Activated B cell treated with CpG ODN at 0.5 μM for 24 hours (primary cell): ENCODE measurements at regions not wholly inside any gene's neighbourhood (a gene's known extent, or its start where the extent isn't known, plus 50 kb on each side); places are given as distances from the start of the nearest gene placed in this dataset.

Experiments
- ATAC-seq: fragments of 200-7000 bp; cut with Tn5 transposase; one replicate; pipeline ENCODE4 v1.10.0; 2021; ENCODE audit warnings: low read depth, mild to moderate bottlenecking, moderate library complexity
- CTCF ChIA-PET: fragments of 350-600 bp; sonication (Branson Sonifier 250); formaldehyde crosslinking; loops from one replicate; lab custom pipeline; 2021; ENCODE audit warnings: antibody characterized with exemption; lab: Charles Lee
- POLR2A ChIA-PET: fragments of 350-600 bp; sonication (Branson Sonifier 250); formaldehyde crosslinking; loops from one replicate; lab custom pipeline; 2021; ENCODE audit warnings: antibody characterized with exemption; lab: Charles Lee
- DNase-seq: peaks from one replicate; pipeline ENCODE4 v3.0.0; 2022
- H3K27ac Mint-ChIP-seq: one replicate; pipeline ENCODE4 v1.8.0; 2020; ENCODE audit warnings: mixed read lengths
- H3K27me3 Mint-ChIP-seq: one replicate; pipeline ENCODE4 v1.8.0; 2021; ENCODE audit warnings: mixed read lengths
- H3K36me3 Mint-ChIP-seq: one replicate; pipeline ENCODE4 v1.8.0; 2021; ENCODE audit warnings: low read depth, mixed read lengths
- H3K4me1 Mint-ChIP-seq: one replicate; pipeline ENCODE4 v1.8.0; 2021; ENCODE audit warnings: mixed read lengths
- H3K4me3 Mint-ChIP-seq: one replicate; pipeline ENCODE4 v1.8.0; 2020; ENCODE audit warnings: mild to moderate bottlenecking, mixed read lengths
- H3K9me3 Mint-ChIP-seq: one replicate; pipeline ENCODE4 v1.8.0; 2020; ENCODE audit warnings: mixed read lengths
- CTCF ChIP-seq: fragments of 200-600 bp; IDR thresholded peaks from one replicate; pipeline ENCODE4 v1.8.0; 2022; ENCODE audit warnings: antibody characterized with exemption, mild to moderate bottlenecking
- intact Hi-C: fragments of 100-400 bp; cut with micrococcal nuclease; formaldehyde crosslinking; loops from one replicate; pipeline ENCODE4 v1.15.1; 2024

- intact Hi-C loops = no loop called here
- DNase-seq (no peak), ATAC-seq (no peak)
- no peak for TF ChIP-seq CTCF
- Mint-ChIP-seq H3K36me3 (no peaks in the 10 kb centered on the region), H3K27ac (no peak overlapping the region), H3K4me1 (peaks cover 7% of the 10 kb centered on the region), H3K4me3 (no peak overlapping the region), H3K27me3 (peaks cover 25% of the 10 kb centered on the region), H3K9me3 (no peaks in the 10 kb centered on the region)
- POLR2A ChIA-PET = no interaction called here
- CTCF ChIA-PET = no interaction called here
Measured at GRCh38 chr1:199937161-199937560, 90.3 kb upstream of the NR5A2 start.

GRCh38 chr1:199937661-199938060 is 89.8 kb upstream of the NR5A2 start:
- DNase-seq = no peak
- no peak for TF ChIP-seq CTCF
- Mint-ChIP-seq H3K9me3 (no peaks in the 10 kb centered on the region), H3K27ac (no peak overlapping the region), H3K4me1 (peaks cover 4% of the 10 kb centered on the region), H3K4me3 (no peak overlapping the region), H3K36me3 (no peaks in the 10 kb centered on the region), H3K27me3 (peaks cover 25% of the 10 kb centered on the region)
- no peak for ATAC-seq
- ChIA-PET POLR2A (no interaction called here), CTCF (no interaction called here)
- intact Hi-C loops = no loop called here

- TF ChIP-seq CTCF = no peak
- intact Hi-C loops = loop anchor here (5.0 kb wide), 1 partner anchor 32 kb away; no protein-coding TSS in a partner anchor
- Mint-ChIP-seq H3K4me1 (peaks cover 4% of the 10 kb centered on the region), H3K9me3 (no peaks in the 10 kb centered on the region), H3K27me3 (peaks cover 19% of the 10 kb centered on the region), H3K27ac (no peak overlapping the region), H3K4me3 (no peak overlapping the region), H3K36me3 (no peaks in the 10 kb centered on the region)
- CTCF ChIA-PET = no interaction called here
- DNase-seq (no peak), ATAC-seq (no peak)
- POLR2A ChIA-PET = no interaction called here
Measured at GRCh38 chr1:199944986-199945385, 82.5 kb upstream of the NR5A2 start.

GRCh38 chr1:199945591-199945990 is 81.9 kb upstream of the NR5A2 start:
- Mint-ChIP-seq H3K9me3 (no peaks in the 10 kb centered on the region), H3K4me3 (no peak overlapping the region), H3K4me1 (peaks cover 4% of the 10 kb centered on the region), H3K27ac (no peak overlapping the region), H3K27me3 (peaks cover 19% of the 10 kb centered on the region), H3K36me3 (no peaks in the 10 kb centered on the region)
- ChIA-PET CTCF (no interaction called here), POLR2A (no interaction called here)
- no peak for TF ChIP-seq CTCF
- no peak for DNase-seq
- intact Hi-C loops = no loop called here
- ATAC-seq = no peak

GRCh38 chr1:199946305-199947155 is 81.0 kb upstream of the NR5A2 start:
- H3K4me1 Mint-ChIP-seq = peaks cover 4% of the 10 kb centered on the region
- CTCF ChIA-PET = no interaction called here
- intact Hi-C loops = no loop called here
- no peak for TF ChIP-seq CTCF
- POLR2A ChIA-PET = no interaction called here
- H3K27me3 Mint-ChIP-seq = peaks cover 23% of the 10 kb centered on the region
- no peaks in the 10 kb centered on the region for H3K9me3 Mint-ChIP-seq
- H3K4me3 Mint-ChIP-seq = no peak overlapping the region
- DNase-seq (no peak), ATAC-seq (no peak)
- no peak overlapping the region for H3K27ac Mint-ChIP-seq
- H3K36me3 Mint-ChIP-seq = no peaks in the 10 kb centered on the region
